Keratinocyte (primary cell): ENCODE measurements at regions not wholly inside any gene's neighbourhood (a gene's known extent, or its start where the extent isn't known, plus 50 kb on each side); places are given as distances from the start of the nearest gene placed in this dataset.

Source experiments
- DNase-seq: peaks from one replicate; pipeline ENCODE4 v3.0.0-alpha.2; 2011; ENCODE audit warnings: low read depth, missing footprints, low spot score
- FAIRE-seq: peaks from 2 replicates; lab custom pipeline; 2011; peaks lifted over from hg19 to GRCh38; lab: Jason Lieb, UNC
- H2AFZ ChIP-seq: 2 replicates; pipeline ENCODE4 v1.6.0; 2012; ENCODE audit warnings: low read length, control low read depth, inconsistent platforms; ENCODE audit not compliant: control insufficient read depth
- H3K27ac ChIP-seq: 2 replicates; pipeline ENCODE4 v1.5.1; 2011; ENCODE audit warnings: low read length; ENCODE audit not compliant: control insufficient read depth, insufficient read depth
- H3K27me3 ChIP-seq: 3 replicates; pipeline ENCODE4 v1.6.0; 2011; ENCODE audit warnings: low read length; ENCODE audit not compliant: control insufficient read depth, insufficient read depth; ENCODE audit errors: extremely low read depth
- H3K36me3 ChIP-seq, 2 experiments: 2 replicates in 1 of 2; 3 replicates in 1 of 2; pipeline ENCODE4 v1.5.1; 2011; ENCODE audit warnings: low read length in 2 of 2, mild to moderate bottlenecking in 1 of 2; ENCODE audit not compliant: control insufficient read depth in 2 of 2, insufficient read depth in 2 of 2; ENCODE audit errors: extremely low read depth in 1 of 2
- H3K4me1 ChIP-seq: 3 replicates; pipeline ENCODE4 v1.5.1; 2011; ENCODE audit warnings: low read length; ENCODE audit not compliant: control insufficient read depth, insufficient read depth; ENCODE audit errors: extremely low read depth
- H3K4me2 ChIP-seq: 3 replicates; pipeline ENCODE4 v1.6.0; 2011; ENCODE audit warnings: low read depth, low read length; ENCODE audit not compliant: control insufficient read depth, insufficient read depth; ENCODE audit errors: extremely low read depth
- H3K4me3 ChIP-seq, 3 experiments: fragments of 200-600 bp in 1 of 3; sonication (generic) in 1 of 3; 2 replicates in 2 of 3; 3 replicates in 1 of 3; pipeline ENCODE4 v1.5.1; 2011 to 2016; ENCODE audit warnings: low read length in 3 of 3, mild to moderate bottlenecking in 3 of 3, control low read depth in 2 of 3, inconsistent platforms in 1 of 3, low read depth in 1 of 3, mixed read lengths in 1 of 3, mixed run types in 1 of 3, moderate library complexity in 1 of 3; ENCODE audit not compliant: control insufficient read depth in 2 of 3, insufficient read depth in 2 of 3; ENCODE audit errors: extremely low read depth in 1 of 3
- H3K79me2 ChIP-seq: 2 replicates; pipeline ENCODE4 v1.6.0; 2012; ENCODE audit warnings: low read length; ENCODE audit not compliant: control insufficient read depth, insufficient read depth
- H3K9ac ChIP-seq: 3 replicates; pipeline ENCODE4 v1.6.0; 2011; ENCODE audit warnings: low read length; ENCODE audit not compliant: control insufficient read depth, insufficient read depth; ENCODE audit errors: extremely low read depth
- H3K9me1 ChIP-seq: 3 replicates; pipeline ENCODE4 v1.6.0; 2011; ENCODE audit warnings: low read length; ENCODE audit not compliant: control insufficient read depth, insufficient read depth; ENCODE audit errors: extremely low read depth
- H3K9me3 ChIP-seq: 2 replicates; pipeline ENCODE4 v1.5.1; 2012; ENCODE audit warnings: low read depth, low read length; ENCODE audit not compliant: control insufficient read depth
- H4K20me1 ChIP-seq: 3 replicates; pipeline ENCODE4 v1.6.0; 2011; ENCODE audit warnings: low read length; ENCODE audit not compliant: control insufficient read depth, insufficient read depth; ENCODE audit errors: extremely low read depth
- EZH2 ChIP-seq: IDR thresholded peaks from one replicate; pipeline ENCODE4 v1.6.1; 2012; ENCODE audit warnings: inconsistent platforms, mild to moderate bottlenecking, low read length, moderate library complexity
- dilution Hi-C: fragments of 300-500 bp; cut with MboI; formaldehyde crosslinking; loops from one replicate; pipeline ENCODE4 v1.7.0; 2020; ENCODE audit warnings: low sequenced_read_pairs; ENCODE audit not compliant: extremely low pct_ligation_motif_present
- TF ChIP-seq, protein P1 (sequence below), 3 experiments: IDR thresholded peaks in 1 of 3; conservative IDR thresholded peaks in 1 of 3; optimal IDR thresholded peaks in 1 of 3; 2 replicates in 2 of 3; 3 replicates in 1 of 3; pipeline versions ENCODE3 to v1.5.1; 2011; ENCODE audit warnings: low read length in 3 of 3, mild to moderate bottlenecking in 3 of 3, moderate library complexity in 2 of 3, control low read depth in 1 of 3, inconsistent platforms in 1 of 3; ENCODE audit not compliant: insufficient read depth in 2 of 3; ENCODE audit errors: extremely low read depth in 1 of 3

DNA sequence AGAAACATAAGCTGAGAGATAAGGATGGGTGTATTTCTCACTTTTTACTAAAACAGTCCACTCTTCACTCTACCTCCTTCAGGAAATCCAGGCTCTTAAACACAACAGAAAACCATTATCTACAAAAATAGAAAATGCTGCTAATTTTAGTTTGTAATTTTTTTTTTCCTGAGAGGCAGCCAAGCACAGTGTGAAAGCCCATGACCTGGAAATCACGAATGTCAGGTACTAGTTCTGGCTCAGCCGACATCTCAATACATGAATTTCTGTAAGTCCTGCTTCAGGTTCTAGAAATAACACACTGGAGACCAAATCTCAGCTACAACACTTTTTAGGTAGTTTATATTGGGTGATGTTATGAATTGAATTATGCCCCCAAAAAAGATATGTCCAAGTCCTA, 308.9 kb downstream of the KCNA4 start:
- dilution Hi-C loops = no loop called here

DNA sequence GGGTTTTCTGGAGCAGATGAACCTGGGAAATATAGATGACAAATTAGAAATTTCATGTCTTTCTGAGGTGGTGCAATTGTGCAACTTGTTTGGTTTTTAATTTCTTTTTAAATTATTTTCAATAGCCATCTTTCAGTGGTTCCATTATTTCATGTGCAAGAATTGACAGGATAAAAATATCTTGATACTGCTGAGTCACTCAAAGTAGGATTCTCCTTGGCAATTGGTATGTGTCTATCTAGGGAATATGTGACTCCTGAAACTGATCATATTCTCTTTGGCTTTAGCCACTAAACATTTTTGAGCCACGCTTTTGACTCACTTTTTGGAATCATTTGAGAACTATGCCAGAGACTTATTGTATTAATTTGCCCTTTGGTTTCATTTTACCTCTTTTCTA, 331.5 kb downstream of the KCNA4 start:
- DNase-seq (no peak), FAIRE-seq (no peak)
- Histone ChIP-seq H3K4me2 (no peak overlapping the region), H4K20me1 (no peaks in the 10 kb centered on the region), H3K27ac (no peak overlapping the region), H3K9me3 (no peaks in the 10 kb centered on the region), H3K79me2 (no peaks in the 10 kb centered on the region), H3K9ac (no peak overlapping the region), H2AFZ (no peak overlapping the region), H3K9me1 (no peaks in the 10 kb centered on the region), H3K36me3 (no peaks in the 10 kb centered on the region), H3K27me3 (no peaks in the 10 kb centered on the region), H3K4me3 (no peak overlapping the region), H3K4me1 (no peaks in the 10 kb centered on the region)
- no peak for TF ChIP-seq EZH2
- TF ChIP-seq, protein P1, sequence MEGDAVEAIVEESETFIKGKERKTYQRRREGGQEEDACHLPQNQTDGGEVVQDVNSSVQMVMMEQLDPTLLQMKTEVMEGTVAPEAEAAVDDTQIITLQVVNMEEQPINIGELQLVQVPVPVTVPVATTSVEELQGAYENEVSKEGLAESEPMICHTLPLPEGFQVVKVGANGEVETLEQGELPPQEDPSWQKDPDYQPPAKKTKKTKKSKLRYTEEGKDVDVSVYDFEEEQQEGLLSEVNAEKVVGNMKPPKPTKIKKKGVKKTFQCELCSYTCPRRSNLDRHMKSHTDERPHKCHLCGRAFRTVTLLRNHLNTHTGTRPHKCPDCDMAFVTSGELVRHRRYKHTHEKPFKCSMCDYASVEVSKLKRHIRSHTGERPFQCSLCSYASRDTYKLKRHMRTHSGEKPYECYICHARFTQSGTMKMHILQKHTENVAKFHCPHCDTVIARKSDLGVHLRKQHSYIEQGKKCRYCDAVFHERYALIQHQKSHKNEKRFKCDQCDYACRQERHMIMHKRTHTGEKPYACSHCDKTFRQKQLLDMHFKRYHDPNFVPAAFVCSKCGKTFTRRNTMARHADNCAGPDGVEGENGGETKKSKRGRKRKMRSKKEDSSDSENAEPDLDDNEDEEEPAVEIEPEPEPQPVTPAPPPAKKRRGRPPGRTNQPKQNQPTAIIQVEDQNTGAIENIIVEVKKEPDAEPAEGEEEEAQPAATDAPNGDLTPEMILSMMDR (optimal IDR thresholded peaks at IDR 0.05 in 1 of 3, IDR thresholded peaks at IDR 0.05 in 1 of 3, conservative IDR thresholded peaks at IDR 0.05 in 1 of 3; ENCODE audit: extremely low read depth in 1 of 3, insufficient read depth in 2 of 3, low read length in 3 of 3) = no peak
- dilution Hi-C loops = no loop called here

More for the DNA sequence above, 308.9 kb downstream of the KCNA4 start:
- no peaks in the 10 kb centered on the region for H3K9me1 ChIP-seq
- H3K4me2 ChIP-seq = no peak overlapping the region
- no peak overlapping the region for H3K4me3 ChIP-seq
- H3K27ac ChIP-seq = no peak overlapping the region
- H2AFZ ChIP-seq = no peak overlapping the region
- DNase-seq (no peak), FAIRE-seq (no peak)
- no peaks in the 10 kb centered on the region for H3K27me3 ChIP-seq
- no peaks in the 10 kb centered on the region for H3K4me1 ChIP-seq
- H3K79me2 ChIP-seq = no peaks in the 10 kb centered on the region
- H3K9ac ChIP-seq = no peak overlapping the region
- H3K9me3 ChIP-seq = no peaks in the 10 kb centered on the region
- TF ChIP-seq, protein P1 (optimal IDR thresholded peaks at IDR 0.05 in 1 of 3, IDR thresholded peaks at IDR 0.05 in 1 of 3, conservative IDR thresholded peaks at IDR 0.05 in 1 of 3; ENCODE audit: extremely low read depth in 1 of 3, insufficient read depth in 2 of 3, low read length in 3 of 3) = no peak
- no peak for TF ChIP-seq EZH2
- H3K36me3 ChIP-seq = no peaks in the 10 kb centered on the region
- no peaks in the 10 kb centered on the region for H4K20me1 ChIP-seq
